Liver (tissue), 3 donors: ENCODE measurements at regions not wholly inside any gene's neighbourhood (a gene's known extent, or its start where the extent isn't known, plus 50 kb on each side); places are given as distances from the start of the nearest gene placed in this dataset.

ENCODE experiments used
- GABPA ChIP-seq, 2 donors: IDR thresholded peaks in 1 of 2; conservative IDR thresholded peaks in 1 of 2; 2 replicates each; pipeline ENCODE4 v1.6.1; 2016; ENCODE audit warnings: antibody characterized with exemption in 2 of 2, mild to moderate bottlenecking in 1 of 2, moderate library complexity in 1 of 2
- HNF4A ChIP-seq, 2 donors: conservative IDR thresholded peaks; 2 replicates each; pipeline ENCODE4 v1.6.1; 2016; ENCODE audit warnings: antibody characterized with exemption in 2 of 2, mild to moderate bottlenecking in 2 of 2
- RAD21 ChIP-seq, 2 donors: IDR thresholded peaks; 2 replicates each; pipeline ENCODE4 v1.6.1; 2016; ENCODE audit warnings: antibody characterized with exemption in 2 of 2, mild to moderate bottlenecking in 2 of 2
- YY1 ChIP-seq: IDR thresholded peaks from 2 replicates; pipeline ENCODE4 v1.6.1; 2016; ENCODE audit warnings: antibody characterized with exemption, mild to moderate bottlenecking
- TF ChIP-seq, protein P1 (sequence below): IDR thresholded peaks from 2 replicates; pipeline ENCODE4 v1.6.1; 2016; ENCODE audit warnings: antibody characterized with exemption
- TF ChIP-seq, protein P2 (sequence below): fragments of 150-350 bp; IDR thresholded peaks from 2 replicates; pipeline ENCODE4 v1.5.1; 2017; ENCODE audit warnings: improper control_type of control experiment, low read depth, low read length; ENCODE audit not compliant: missing input control
- donor health status: healthy.
- donor health status: healthy.

DNA sequence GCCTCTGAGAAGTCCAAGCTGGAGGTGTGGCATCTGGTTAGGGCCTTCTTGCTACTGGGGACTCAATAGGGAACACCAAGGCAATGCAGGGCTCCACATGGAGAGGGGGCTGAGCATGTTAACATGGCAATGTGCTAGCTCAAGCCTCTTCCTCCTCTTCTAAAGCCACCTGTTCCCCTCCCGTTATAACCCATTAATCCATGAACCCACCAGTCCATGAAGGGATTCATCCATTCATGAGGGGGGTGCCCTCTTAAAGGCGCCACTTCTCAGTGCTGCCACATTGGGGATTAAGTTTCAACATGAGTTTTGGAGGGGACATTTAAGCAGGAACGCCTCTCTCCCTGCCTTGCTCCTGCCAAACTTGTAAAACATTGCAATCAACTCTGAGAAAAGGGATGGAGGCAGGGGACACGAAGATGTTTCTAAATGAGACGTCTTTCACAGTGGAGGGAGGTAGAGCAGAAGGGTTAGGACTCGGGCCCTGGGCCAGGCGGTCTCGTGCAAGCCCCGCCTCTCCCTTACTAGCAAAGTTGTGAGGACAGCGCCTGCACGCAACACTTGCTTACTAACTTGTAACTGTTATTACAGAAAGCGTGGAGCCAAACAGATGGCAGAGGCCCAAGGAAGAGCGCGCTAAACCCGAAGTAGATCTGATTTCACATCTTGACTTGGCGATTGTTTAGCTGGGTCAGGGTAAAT lies 118.2 kb upstream of the ZNF516 start:
- TF ChIP-seq, protein P1, sequence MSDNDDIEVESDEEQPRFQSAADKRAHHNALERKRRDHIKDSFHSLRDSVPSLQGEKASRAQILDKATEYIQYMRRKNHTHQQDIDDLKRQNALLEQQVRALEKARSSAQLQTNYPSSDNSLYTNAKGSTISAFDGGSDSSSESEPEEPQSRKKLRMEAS: no peak
- TF ChIP-seq, protein P2, sequence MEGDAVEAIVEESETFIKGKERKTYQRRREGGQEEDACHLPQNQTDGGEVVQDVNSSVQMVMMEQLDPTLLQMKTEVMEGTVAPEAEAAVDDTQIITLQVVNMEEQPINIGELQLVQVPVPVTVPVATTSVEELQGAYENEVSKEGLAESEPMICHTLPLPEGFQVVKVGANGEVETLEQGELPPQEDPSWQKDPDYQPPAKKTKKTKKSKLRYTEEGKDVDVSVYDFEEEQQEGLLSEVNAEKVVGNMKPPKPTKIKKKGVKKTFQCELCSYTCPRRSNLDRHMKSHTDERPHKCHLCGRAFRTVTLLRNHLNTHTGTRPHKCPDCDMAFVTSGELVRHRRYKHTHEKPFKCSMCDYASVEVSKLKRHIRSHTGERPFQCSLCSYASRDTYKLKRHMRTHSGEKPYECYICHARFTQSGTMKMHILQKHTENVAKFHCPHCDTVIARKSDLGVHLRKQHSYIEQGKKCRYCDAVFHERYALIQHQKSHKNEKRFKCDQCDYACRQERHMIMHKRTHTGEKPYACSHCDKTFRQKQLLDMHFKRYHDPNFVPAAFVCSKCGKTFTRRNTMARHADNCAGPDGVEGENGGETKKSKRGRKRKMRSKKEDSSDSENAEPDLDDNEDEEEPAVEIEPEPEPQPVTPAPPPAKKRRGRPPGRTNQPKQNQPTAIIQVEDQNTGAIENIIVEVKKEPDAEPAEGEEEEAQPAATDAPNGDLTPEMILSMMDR: no peak
- TF ChIP-seq YY1: no peak
- no peak for TF ChIP-seq RAD21 (IDR thresholded peaks at IDR 0.05)
- TF ChIP-seq HNF4A (conservative IDR thresholded peaks at IDR 0.05): no peak
- TF ChIP-seq GABPA (IDR thresholded peaks at IDR 0.05 in 1 of 2, conservative IDR thresholded peaks at IDR 0.05 in 1 of 2): no peak
